HCT116 (cell line): ENCODE measurements at regions not wholly inside any gene's neighbourhood (a gene's known extent, or its start where the extent isn't known, plus 50 kb on each side); places are given as distances from the start of the nearest gene placed in this dataset.

Source experiments
- ATAC-seq: fragments of 200-7000 bp; cut with Tn5 transposase; 2 replicates; pipeline ENCODE4 v1.9.1; 2020; ENCODE audit warnings: mild to moderate bottlenecking, moderate library complexity
- BruUV-seq: library from RNA; stranded (reverse); fragments of 400-500 nt; replicated peaks from 2 replicates; lab custom pipeline; 2021; lab: Mats Ljungman, UMichigan
- CTCF ChIA-PET: fragments of 300-600 bp; sonication (Branson Sonifier 250); formaldehyde crosslinking; loops from one replicate; lab custom pipeline; 2021; ENCODE audit warnings: antibody characterized with exemption; lab: Charles Lee
- POLR2A ChIA-PET: fragments of 300-600, 350-600 bp; sonication (Branson Sonifier 250); formaldehyde crosslinking; loops from one replicate; lab custom pipeline; 2021; ENCODE audit warnings: antibody characterized with exemption; lab: Charles Lee
- RAD21 ChIA-PET, 2 experiments: fragments of 300-600 bp; sonication (Branson Sonifier 250); formaldehyde crosslinking; loops; one replicate each; lab custom pipeline; 2023; ENCODE audit warnings: low total read pairs in 2 of 2; ENCODE audit not compliant: uncharacterized antibody in 2 of 2, unreplicated experiment in 2 of 2, low non-redundant PET in 1 of 2; lab: Charles Lee
- DNase-seq: peaks from one replicate; pipeline ENCODE4 v3.0.0-alpha.2; 2010; ENCODE audit warnings: low read depth, low spot score
- H2AFZ ChIP-seq: fragments of 200-600 bp; shearing (Covaris generic), sonication (generic); 2 replicates; pipeline ENCODE4 v1.6.1; 2017; ENCODE audit warnings: low read depth, mixed run types, mixed read lengths, antibody characterized with exemption, low read length; ENCODE audit not compliant: poor library complexity, severe bottlenecking
- H3K27ac ChIP-seq: 2 replicates; pipeline ENCODE4 v1.5.1; 2012; ENCODE audit warnings: low read depth, low read length
- H3K27me3 ChIP-seq: fragments of 200-600 bp; sonication (generic); 2 replicates; pipeline ENCODE4 v1.6.1; 2016; ENCODE audit warnings: mixed run types, low read length, mixed read lengths; ENCODE audit not compliant: insufficient read depth
- H3K36me3 ChIP-seq, 2 experiments: fragments of 200-500 bp in 1 of 2; fragments of 200-600 bp in 1 of 2; sonication (Bioruptor generic) in 1 of 2; sonication (generic) in 1 of 2; 2 replicates each; pipeline versions ENCODE4 v1.5.1 to v1.6.1; 2014 to 2016; ENCODE audit warnings: low read length in 2 of 2, inconsistent platforms in 1 of 2, mixed read lengths in 1 of 2, mixed run types in 1 of 2; ENCODE audit not compliant: insufficient read depth in 2 of 2, control insufficient read depth in 1 of 2
- H3K4me1 ChIP-seq, 2 experiments: fragments of 200-600 bp in 1 of 2; sonication (generic) in 1 of 2; 2 replicates each; pipeline versions ENCODE4 v1.5.1 to v1.6.1; 2012 to 2017; ENCODE audit warnings: low read length in 2 of 2, inconsistent platforms in 1 of 2, mild to moderate bottlenecking in 1 of 2, mixed read lengths in 1 of 2, mixed run types in 1 of 2, moderate library complexity in 1 of 2; ENCODE audit not compliant: insufficient read depth in 2 of 2, control insufficient read depth in 1 of 2
- H3K4me2 ChIP-seq: fragments of 200-600 bp; sonication (generic); 2 replicates; pipeline ENCODE4 v1.6.1; 2017; ENCODE audit warnings: mixed run types, low read length, mixed read lengths
- H3K4me3 ChIP-seq, 2 experiments: fragments of 200-600 bp in 1 of 2; sonication (generic) in 1 of 2; replicated peaks in 1 of 2; 2 replicates each; pipeline ENCODE4 v1.5.1; 2011 to 2016; ENCODE audit warnings: low read length in 2 of 2, control low read depth in 1 of 2, low read depth in 1 of 2, mild to moderate bottlenecking in 1 of 2, mixed read lengths in 1 of 2, mixed run types in 1 of 2
- H3K79me2 ChIP-seq: fragments of 200-600 bp; sonication (generic); 2 replicates; pipeline ENCODE4 v1.6.1; 2017; ENCODE audit warnings: mild to moderate bottlenecking, mixed run types, low read length, moderate library complexity, mixed read lengths; ENCODE audit not compliant: insufficient read depth
- H3K9ac ChIP-seq: fragments of 200-600 bp; sonication (generic); 2 replicates; pipeline ENCODE4 v1.6.1; 2016; ENCODE audit warnings: low read length, mixed read lengths
- H3K9me2 ChIP-seq: fragments of 200-600 bp; sonication (generic), shearing (Covaris generic); 2 replicates; pipeline ENCODE4 v1.6.1; 2017; ENCODE audit warnings: mixed run types, mild to moderate bottlenecking, moderate library complexity; ENCODE audit not compliant: insufficient read depth
- H3K9me3 ChIP-seq, 2 experiments: fragments of 200-500 bp in 1 of 2; fragments of 200-600 bp in 1 of 2; sonication (Bioruptor generic) in 1 of 2; sonication (generic) in 1 of 2; 2 replicates each; pipeline ENCODE4 v1.6.1; 2014 to 2017; ENCODE audit warnings: low read length in 2 of 2, mixed read lengths in 2 of 2, inconsistent platforms in 1 of 2, low read depth in 1 of 2, mild to moderate bottlenecking in 1 of 2, mixed run types in 1 of 2, moderate library complexity in 1 of 2; ENCODE audit not compliant: control insufficient read depth in 1 of 2, insufficient read depth in 1 of 2
- H4K20me1 ChIP-seq: fragments of 200-600 bp; sonication (generic), shearing (Covaris generic); 2 replicates; pipeline ENCODE4 v1.6.1; 2017; ENCODE audit warnings: mixed run types, mild to moderate bottlenecking, moderate library complexity; ENCODE audit not compliant: insufficient read depth
- CBX3 ChIP-seq: IDR thresholded peaks from 2 replicates; pipeline ENCODE4 v1.6.1; 2012; ENCODE audit warnings: low read depth
- EGR1 ChIP-seq: IDR thresholded peaks from 2 replicates; pipeline ENCODE4 v1.6.1; 2012; ENCODE audit warnings: low read depth
- ELF1 ChIP-seq: IDR thresholded peaks from 2 replicates; pipeline ENCODE4 v1.6.1; 2012; ENCODE audit warnings: low read depth, borderline replicate concordance
- EZH2 ChIP-seq: fragments of 200-600 bp; sonication (generic); IDR thresholded peaks from 2 replicates; pipeline ENCODE4 v1.6.1; 2017; ENCODE audit warnings: antibody characterized with exemption, mixed run types
- EZH2phosphoT487 ChIP-seq: fragments of 200-600 bp; IDR thresholded peaks from 2 replicates; pipeline ENCODE4 v1.6.1; 2018; ENCODE audit warnings: antibody characterized with exemption, borderline replicate concordance
- FOSL1 ChIP-seq: IDR thresholded peaks from 2 replicates; pipeline ENCODE4 v1.6.1; 2012; ENCODE audit warnings: low read depth
- JUND ChIP-seq: IDR thresholded peaks from 2 replicates; pipeline ENCODE4 v1.6.1; 2012
- POLR2A ChIP-seq: IDR thresholded peaks from 2 replicates; pipeline ENCODE4 v1.7.0; 2011; ENCODE audit warnings: borderline replicate concordance; ENCODE audit not compliant: insufficient read depth, insufficient read length; ENCODE audit errors: extremely low read depth
- POLR2AphosphoS5 ChIP-seq: IDR thresholded peaks from 2 replicates; pipeline ENCODE4 v1.6.1; 2011; ENCODE audit warnings: mild to moderate bottlenecking, low read depth, low read length, moderate library complexity
- RAD21 ChIP-seq: IDR thresholded peaks from 2 replicates; pipeline ENCODE4 v1.6.1; 2012; ENCODE audit warnings: low read depth, mild to moderate bottlenecking
- SP1 ChIP-seq: IDR thresholded peaks from 2 replicates; pipeline ENCODE4 v1.6.1; 2012; ENCODE audit warnings: low read depth
- SRF ChIP-seq: IDR thresholded peaks from 2 replicates; pipeline ENCODE4 v1.6.1; 2012; ENCODE audit warnings: low read depth
- ZFX ChIP-seq: fragments of 450-650 bp; IDR thresholded peaks from 2 replicates; pipeline ENCODE4 v1.6.1; 2017
- intact Hi-C: fragments of 100-400 bp; cut with micrococcal nuclease; formaldehyde crosslinking; loops from 2 replicates; pipeline ENCODE4 v1.10.0; 2022
- TF ChIP-seq, protein P1 (sequence below): IDR thresholded peaks from 2 replicates; pipeline ENCODE4 v1.6.1; 2011; ENCODE audit warnings: mild to moderate bottlenecking, low read length, moderate library complexity; ENCODE audit not compliant: insufficient replicate concordance; ENCODE audit errors: extremely low read depth
- TF ChIP-seq, protein P2 (sequence below): IDR thresholded peaks from 2 replicates; pipeline ENCODE4 v1.6.1; 2012
- TF ChIP-seq, protein P3 (sequence below), 3 experiments: fragments of 200-600 bp in 1 of 3; sonication (generic) in 1 of 3; IDR thresholded peaks in 2 of 3; conservative IDR thresholded peaks in 1 of 3; 2 replicates each; pipeline ENCODE4 v1.5.1; 2012 to 2017; ENCODE audit warnings: low read depth in 2 of 3, low read length in 2 of 3, antibody characterized with exemption in 1 of 3, borderline replicate concordance in 1 of 3, control low read depth in 1 of 3, mild to moderate bottlenecking in 1 of 3, mixed read lengths in 1 of 3, mixed run types in 1 of 3, moderate library complexity in 1 of 3; ENCODE audit not compliant: insufficient read depth in 1 of 3

DNA sequence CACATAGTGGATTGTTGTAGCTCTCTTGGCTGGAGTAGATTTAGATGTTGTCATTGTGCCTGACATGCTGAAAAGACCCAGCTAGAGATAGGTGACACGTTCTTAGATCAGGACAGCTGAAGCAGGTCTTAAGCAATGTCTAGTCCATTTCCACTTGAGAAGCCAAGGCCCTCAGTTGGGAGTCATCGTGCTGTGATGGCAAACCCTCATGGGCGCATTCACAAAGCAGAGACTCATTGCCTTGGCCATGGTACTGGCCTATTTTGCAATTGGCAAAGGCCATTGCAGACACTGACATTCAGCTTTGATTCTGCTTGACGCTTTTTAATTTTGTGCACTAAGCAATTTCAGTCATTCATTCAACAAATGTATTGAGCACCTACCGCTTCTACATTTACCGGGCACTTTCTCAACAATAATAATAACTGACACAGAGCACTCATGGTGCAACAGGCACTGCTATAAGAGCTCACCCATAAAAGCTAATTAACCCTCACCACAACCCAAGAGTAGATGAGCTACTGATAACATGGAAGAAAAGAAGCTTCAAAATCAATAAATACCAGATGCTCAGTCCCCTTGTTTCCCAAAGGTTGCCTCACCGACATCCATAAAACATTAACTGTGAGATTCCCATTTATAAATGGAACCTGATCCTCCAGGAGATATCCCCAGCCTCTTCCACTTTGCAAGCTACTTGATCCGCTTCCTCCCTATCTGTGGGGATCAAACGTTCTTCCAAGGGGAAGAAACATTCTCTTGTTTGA, 200.1 kb downstream of the TLE3 start:
- Histone ChIP-seq H3K79me2 (no peaks in the 10 kb centered on the region), H2AFZ (no peak overlapping the region), H3K27me3 (peaks cover 34% of the 10 kb centered on the region; the same call in 1 of the 2 replicates), H3K4me3 (no peak overlapping the region), H3K27ac (no peak overlapping the region), H3K4me2 (no peak overlapping the region), H3K36me3 (no peaks in the 10 kb centered on the region), H3K9me2 (no peaks in the 10 kb centered on the region), H4K20me1 (no peaks in the 10 kb centered on the region), H3K9ac (no peak overlapping the region), H3K4me1 (no peaks in the 10 kb centered on the region), H3K9me3 (no peaks in the 10 kb centered on the region)
- CTCF ChIA-PET = no interaction called here
- RAD21 ChIA-PET = no interaction called here
- intact Hi-C loops = no loop called here
- POLR2A ChIA-PET = no interaction called here
- DNase-seq = no peak
- BruUV-seq = no TSS peak
- no peak for ATAC-seq
- TF ChIP-seq EGR1 (no peak), CBX3 (no peak), FOSL1 (no peak), RAD21 (no peak), SP1 (no peak), EZH2 (no peak), POLR2AphosphoS5 (no peak), ELF1 (no peak), ZFX (no peak), SRF (no peak), EZH2phosphoT487 (no peak), JUND (no peak), POLR2A (no peak)
- TF ChIP-seq, protein P1, sequence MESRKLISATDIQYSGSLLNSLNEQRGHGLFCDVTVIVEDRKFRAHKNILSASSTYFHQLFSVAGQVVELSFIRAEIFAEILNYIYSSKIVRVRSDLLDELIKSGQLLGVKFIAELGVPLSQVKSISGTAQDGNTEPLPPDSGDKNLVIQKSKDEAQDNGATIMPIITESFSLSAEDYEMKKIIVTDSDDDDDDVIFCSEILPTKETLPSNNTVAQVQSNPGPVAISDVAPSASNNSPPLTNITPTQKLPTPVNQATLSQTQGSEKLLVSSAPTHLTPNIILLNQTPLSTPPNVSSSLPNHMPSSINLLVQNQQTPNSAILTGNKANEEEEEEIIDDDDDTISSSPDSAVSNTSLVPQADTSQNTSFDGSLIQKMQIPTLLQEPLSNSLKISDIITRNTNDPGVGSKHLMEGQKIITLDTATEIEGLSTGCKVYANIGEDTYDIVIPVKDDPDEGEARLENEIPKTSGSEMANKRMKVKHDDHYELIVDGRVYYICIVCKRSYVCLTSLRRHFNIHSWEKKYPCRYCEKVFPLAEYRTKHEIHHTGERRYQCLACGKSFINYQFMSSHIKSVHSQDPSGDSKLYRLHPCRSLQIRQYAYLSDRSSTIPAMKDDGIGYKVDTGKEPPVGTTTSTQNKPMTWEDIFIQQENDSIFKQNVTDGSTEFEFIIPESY = no peak
- TF ChIP-seq, protein P2, sequence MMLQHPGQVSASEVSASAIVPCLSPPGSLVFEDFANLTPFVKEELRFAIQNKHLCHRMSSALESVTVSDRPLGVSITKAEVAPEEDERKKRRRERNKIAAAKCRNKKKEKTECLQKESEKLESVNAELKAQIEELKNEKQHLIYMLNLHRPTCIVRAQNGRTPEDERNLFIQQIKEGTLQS = no peak
- TF ChIP-seq, protein P3, sequence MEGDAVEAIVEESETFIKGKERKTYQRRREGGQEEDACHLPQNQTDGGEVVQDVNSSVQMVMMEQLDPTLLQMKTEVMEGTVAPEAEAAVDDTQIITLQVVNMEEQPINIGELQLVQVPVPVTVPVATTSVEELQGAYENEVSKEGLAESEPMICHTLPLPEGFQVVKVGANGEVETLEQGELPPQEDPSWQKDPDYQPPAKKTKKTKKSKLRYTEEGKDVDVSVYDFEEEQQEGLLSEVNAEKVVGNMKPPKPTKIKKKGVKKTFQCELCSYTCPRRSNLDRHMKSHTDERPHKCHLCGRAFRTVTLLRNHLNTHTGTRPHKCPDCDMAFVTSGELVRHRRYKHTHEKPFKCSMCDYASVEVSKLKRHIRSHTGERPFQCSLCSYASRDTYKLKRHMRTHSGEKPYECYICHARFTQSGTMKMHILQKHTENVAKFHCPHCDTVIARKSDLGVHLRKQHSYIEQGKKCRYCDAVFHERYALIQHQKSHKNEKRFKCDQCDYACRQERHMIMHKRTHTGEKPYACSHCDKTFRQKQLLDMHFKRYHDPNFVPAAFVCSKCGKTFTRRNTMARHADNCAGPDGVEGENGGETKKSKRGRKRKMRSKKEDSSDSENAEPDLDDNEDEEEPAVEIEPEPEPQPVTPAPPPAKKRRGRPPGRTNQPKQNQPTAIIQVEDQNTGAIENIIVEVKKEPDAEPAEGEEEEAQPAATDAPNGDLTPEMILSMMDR (IDR thresholded peaks at IDR 0.05 in 2 of 3, conservative IDR thresholded peaks at IDR 0.05 in 1 of 3; ENCODE audit: borderline replicate concordance in 1 of 3, insufficient read depth in 1 of 3, low read depth in 2 of 3, low read length in 2 of 3) = no peak
